ENCODE measurements at regions not wholly inside any gene's neighbourhood (a gene's known extent, or its start where the extent isn't known, plus 50 kb on each side); places are given as distances from the start of the nearest gene placed in this dataset.
"Not testable (repeated sequence)": the region's sequence is repeated elsewhere in the genome, so short reads cannot be mapped to it uniquely, and the experiment has no call there.

- no peak for DNase-seq
These were observed 94.6 kb upstream of the SCAF11 start for GRCh38 chr12:46084666-46085631.

GRCh38 chr12:46082490-46083200, 92.3 kb upstream of the SCAF11 start:
- no peak for DNase-seq

DNA sequence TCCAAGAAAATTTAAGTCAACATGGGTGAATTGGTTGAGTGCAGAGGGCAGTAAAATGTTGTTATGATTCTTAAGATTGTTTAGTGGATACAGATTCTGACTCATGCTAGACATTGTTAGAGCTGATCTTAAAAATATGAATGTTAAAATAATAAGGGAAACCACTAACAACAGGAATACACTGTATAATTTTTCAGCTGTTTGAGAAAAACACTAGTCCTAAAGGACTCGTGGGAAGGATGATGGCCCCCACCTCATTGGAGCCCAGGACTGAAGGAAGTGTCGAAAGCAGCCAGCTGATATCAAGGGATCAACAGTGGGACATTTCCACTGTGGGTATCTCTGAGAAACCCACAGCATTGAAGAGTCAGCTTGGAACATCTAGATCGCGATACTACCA, 82.9 kb upstream of the SCAF11 start:
- no peak for DNase-seq

DNA sequence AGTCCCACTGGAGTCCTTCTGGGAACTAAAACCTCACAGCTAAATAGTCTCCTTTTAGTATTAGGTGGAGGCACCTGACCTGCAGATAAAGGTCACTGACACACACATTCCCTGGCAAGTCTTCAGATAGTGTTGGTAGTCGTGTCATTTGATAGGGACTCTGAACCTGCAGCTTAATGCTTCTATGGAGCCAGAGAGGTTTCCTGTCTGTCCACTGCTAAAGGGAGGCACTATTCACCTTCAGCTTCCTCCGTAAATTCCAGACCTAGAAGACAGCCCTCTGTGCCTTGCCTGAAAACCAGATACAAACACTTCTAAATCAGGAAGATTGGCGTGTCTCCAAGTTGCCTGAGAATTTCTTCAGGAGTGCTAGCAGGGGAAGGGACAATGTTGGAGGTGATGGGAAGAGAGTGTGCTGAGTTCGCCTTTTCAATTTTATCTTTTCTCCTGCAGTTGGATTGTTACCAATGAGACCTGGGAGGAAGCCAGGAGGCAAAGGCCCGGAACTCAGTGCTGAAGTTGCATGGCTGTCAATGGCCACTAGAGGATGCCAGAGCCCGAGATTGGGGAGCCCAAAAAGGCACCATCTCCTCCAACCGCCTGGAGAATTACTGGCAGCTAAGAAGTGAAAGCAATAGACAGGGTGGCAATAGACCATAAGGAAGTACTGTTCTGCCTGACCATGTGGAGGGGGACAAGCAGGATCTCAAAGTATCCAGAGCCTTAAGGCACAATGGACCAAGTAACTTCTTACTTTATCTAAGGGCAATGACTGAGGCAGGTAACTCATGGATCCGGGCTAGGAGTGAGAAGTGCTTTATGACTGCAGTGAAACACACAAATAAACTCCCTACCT, 81.6 kb upstream of the SCAF11 start:
- peak; percentile 36 for DNase-seq

GRCh38 chr12:46071335-46071734, 81.0 kb upstream of the SCAF11 start:
- no peak for DNase-seq

DNA sequence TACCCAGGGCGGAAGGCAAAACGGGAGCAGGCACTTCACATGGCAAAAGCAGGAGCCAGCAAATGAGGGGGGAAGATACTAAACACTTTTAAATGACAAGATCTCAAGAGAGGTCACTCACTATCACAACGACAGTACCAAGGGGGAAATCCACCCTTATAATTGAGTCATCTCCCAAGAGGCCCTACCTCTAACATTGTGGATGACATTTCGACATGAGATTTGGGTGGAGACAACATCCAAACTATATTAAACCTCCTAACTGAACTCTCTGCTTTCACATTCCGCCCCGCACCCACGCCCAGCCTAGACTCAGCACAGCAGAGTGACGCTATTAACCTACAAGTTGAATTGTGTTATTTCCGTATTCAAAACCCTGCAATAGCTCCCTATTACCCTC, 76.7 kb upstream of the SCAF11 start:
- no peak for DNase-seq

DNA sequence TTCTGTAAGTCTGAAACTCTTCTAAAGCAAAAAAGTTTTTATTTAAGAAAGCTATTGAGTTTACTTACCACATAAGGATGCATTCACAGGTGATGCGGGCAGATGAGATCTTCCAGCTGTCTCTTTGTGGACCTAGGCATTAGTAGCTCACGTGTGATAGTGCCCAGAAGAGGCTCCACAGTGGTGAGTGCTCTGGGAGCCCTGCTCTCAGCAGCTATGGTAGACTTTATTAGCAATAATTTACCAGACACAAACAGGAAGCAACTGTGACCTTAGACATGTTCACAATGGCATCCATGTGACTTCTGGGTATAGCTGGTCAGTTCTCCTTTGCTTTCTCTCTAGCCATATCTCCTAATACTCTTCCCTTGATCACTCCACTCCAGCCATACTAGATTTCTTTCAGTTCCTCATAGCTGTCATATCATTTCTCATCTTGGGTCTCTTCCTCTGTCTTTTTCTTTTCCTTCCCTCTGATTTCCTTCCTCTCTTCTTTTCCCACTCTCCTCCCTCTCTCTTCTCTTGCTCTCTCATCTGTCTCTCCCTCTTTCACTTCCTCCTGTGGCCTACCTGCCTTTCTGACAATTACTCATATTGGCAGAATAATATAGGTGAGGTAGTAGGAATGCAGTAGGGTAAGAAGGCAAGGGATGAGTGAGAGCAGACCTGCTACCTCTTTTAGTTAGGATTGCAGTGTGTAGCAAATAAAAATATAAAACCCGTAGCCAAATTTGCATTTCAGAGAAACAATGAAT, 75.2 kb upstream of the SCAF11 start:
- no peak for DNase-seq

DNA sequence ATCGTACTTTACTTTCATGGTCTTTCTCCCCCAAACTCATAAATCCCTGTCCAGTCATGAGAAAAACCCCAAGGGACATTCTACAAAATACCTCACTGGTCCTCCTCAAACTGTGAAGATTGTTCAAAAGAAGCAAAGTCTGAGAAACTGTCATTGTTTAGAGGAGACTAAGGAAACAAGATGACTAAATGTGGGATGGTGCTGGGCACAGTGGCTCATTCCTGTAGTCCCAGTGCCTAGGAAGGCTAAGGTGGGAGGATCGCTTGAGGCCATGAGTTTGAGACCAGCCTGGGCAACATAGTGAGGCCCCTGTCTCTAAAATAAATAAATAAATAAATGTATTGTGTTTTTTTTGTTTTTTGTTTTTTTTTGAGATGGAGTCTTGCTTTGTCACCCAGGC, 74.2 kb upstream of the SCAF11 start:
- no peak for DNase-seq

- not testable (repeated sequence) for DNase-seq
These were observed 68.3 kb upstream of the SCAF11 start for GRCh38 chr12:46058697-46059096.

DNA sequence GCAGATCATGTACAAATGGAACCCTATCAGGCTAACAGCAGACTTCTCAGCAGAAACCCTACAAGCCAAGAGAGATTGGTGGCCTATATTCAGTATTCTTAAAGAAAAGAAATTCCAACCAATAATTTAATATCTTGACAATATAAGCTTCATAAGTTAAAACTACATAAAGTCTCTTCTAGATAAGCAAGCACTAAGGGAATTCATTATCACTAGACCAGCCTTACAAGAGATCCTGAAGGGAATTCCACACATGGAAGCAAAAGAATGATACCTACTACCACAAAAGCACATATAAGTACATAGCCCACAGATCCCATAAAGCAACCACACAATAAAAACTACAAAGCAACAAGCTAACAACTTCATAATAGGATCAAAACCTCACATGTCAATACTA, 60.4 kb upstream of the SCAF11 start:
- no peak for DNase-seq

DNA sequence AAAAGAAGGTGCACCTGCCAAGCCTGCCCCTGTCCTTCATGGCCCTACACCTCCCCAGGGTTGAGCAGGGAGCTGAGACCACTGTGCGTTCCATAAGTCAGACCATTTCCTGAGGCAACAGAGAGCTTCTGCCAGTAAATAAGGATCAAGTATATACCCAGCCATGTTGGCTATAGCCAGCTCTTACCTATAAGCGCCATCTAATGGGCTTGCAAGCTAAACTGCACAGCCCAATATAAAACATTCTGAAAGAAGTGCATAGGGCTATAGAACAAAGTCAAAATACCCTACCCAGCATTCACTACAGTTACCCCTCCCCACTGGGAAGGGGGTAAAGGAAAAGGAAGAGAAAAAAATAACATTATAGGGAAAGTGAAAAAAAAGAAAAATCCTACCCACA, 59.3 kb upstream of the SCAF11 start:
- no peak for DNase-seq

DNA sequence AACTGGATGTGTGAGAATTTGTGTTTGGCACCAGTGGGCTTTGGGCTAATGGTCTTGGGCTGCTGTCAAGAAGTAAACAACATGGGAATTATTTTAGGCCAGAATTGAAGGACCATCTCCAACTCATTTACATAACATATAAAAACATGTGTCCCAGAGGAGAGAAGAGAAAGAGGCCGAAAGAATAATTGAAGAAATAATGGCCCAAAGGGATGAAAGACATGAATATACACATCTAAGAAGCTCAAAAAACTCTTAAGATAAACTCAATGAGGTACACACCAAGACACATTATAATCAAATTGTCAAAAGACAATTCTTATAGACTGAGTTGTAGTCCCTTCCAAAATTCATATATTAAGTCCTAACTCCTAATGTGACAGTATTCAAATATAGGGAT, 56.1 kb upstream of the SCAF11 start:
- no peak for DNase-seq

GRCh38 chr12:46043972-46044520, 53.7 kb upstream of the SCAF11 start:
- DNase-seq = no peak

All from NCI-H2107 (cell line).